ENCODE measurements at regions not wholly inside any gene's neighbourhood (a gene's known extent, or its start where the extent isn't known, plus 50 kb on each side); places are given as distances from the start of the nearest gene placed in this dataset.

- Histone ChIP-seq H2AK9ac (replicated peaks; ENCODE audit: low read depth, low read length, poor library complexity) (no peak overlapping the region), H3K14ac (replicated peaks; ENCODE audit: low read depth, low read length) (no peak overlapping the region), H3K4me1 (ENCODE audit: control insufficient read depth, insufficient read depth, low read length) (no peaks in the 10 kb centered on the region), H3K4ac (ENCODE audit: low read depth, low read length) (no peak overlapping the region), H2BK20ac (ENCODE audit: low read depth, low read length) (no peak overlapping the region), H3K23ac (ENCODE audit: low read depth, low read length) (no peak overlapping the region), H2BK15ac (ENCODE audit: low read depth, low read length) (no peak overlapping the region), H3K36me3 (ENCODE audit: control insufficient read depth, insufficient read depth, low read length) (no peaks in the 10 kb centered on the region), H2BK120ac (ENCODE audit: low read depth, low read length) (no peak overlapping the region), H3K4me3 (ENCODE audit: insufficient read depth, low read depth, low read length) (no peak overlapping the region), H3K9me1 (ENCODE audit: insufficient read depth, low read length) (no peaks in the 10 kb centered on the region), H2AFZ (replicated peaks; ENCODE audit: low read length, poor library complexity) (no peak overlapping the region), H3K18ac (ENCODE audit: low read depth, low read length) (no peak overlapping the region), H4K5ac (ENCODE audit: low read depth, low read length) (no peak overlapping the region), H3K27me3 (ENCODE audit: control insufficient read depth, insufficient read depth, low read length) (no peaks in the 10 kb centered on the region), H3K9me3 (ENCODE audit: control insufficient read depth, insufficient read depth, low read length) (no peaks in the 10 kb centered on the region), H3K27ac (ENCODE audit: insufficient read depth, low read length) (no peak overlapping the region), H2BK5ac (ENCODE audit: low read depth, low read length, poor library complexity, severe bottlenecking) (no peak overlapping the region), H4K20me1 (ENCODE audit: insufficient read depth, low read length) (no peaks in the 10 kb centered on the region), H4K91ac (ENCODE audit: insufficient read depth, low read depth, low read length) (no peak overlapping the region), H3K4me2 (ENCODE audit: low read depth, low read length) (no peak overlapping the region), H3K9ac (ENCODE audit: low read depth, low read length) (no peak overlapping the region), H3K56ac (ENCODE audit: extremely low read depth, insufficient read depth, low read length) (no peak overlapping the region), H2AK5ac (ENCODE audit: low read depth, low read length) (no peak overlapping the region), H4K8ac (ENCODE audit: low read depth in 2 of 2, low read length in 2 of 2) (no peak overlapping the region), H3K79me1 (ENCODE audit: low read depth in 1 of 2, low read length in 2 of 2) (no peaks in the 10 kb centered on the region)
- POLR2A ChIA-PET (ENCODE audit: unreplicated experiment), result no interaction called here
- intact Hi-C loops (cut with micrococcal nuclease), result no loop called here
- DNase-seq (no peak), ATAC-seq (ENCODE audit: low read depth) (no peak)
- no CpG with 5 or more reads among the region's 4 CpGs for WGBS, 2 experiments (ENCODE audit: extremely low coverage in 2 of 2, insufficient read length in 1 of 2)
- in situ Hi-C loops (cut with MboI; ENCODE audit: low sequenced_read_pairs), result no loop called here
- no TSS peak for BruUV-seq (replicated peaks)
- dilution Hi-C loops (cut with HindIII; ENCODE audit: low sequenced_read_pairs, unreplicated experiment), result no loop called here
- TF ChIP-seq POLR2A (IDR thresholded peaks at IDR 0.05; ENCODE audit: low read depth, low read length) (no peak), RFX5 (IDR thresholded peaks at IDR 0.05; ENCODE audit: low read depth, low read length) (no peak), MXI1 (IDR thresholded peaks at IDR 0.05; ENCODE audit: borderline replicate concordance, low read depth, low read length) (no peak), FOS (IDR thresholded peaks at IDR 0.05; ENCODE audit: low read depth, low read length) (no peak), SMC3 (IDR thresholded peaks at IDR 0.05; ENCODE audit: low read depth, low read length) (no peak), MAFK (IDR thresholded peaks at IDR 0.05; ENCODE audit: low read depth, low read length) (no peak), NFE2L2 (IDR thresholded peaks at IDR 0.05; ENCODE audit: low read depth, low read length) (no peak), RAD21 (IDR thresholded peaks at IDR 0.05; ENCODE audit: low read length) (no peak), CHD1 (IDR thresholded peaks at IDR 0.05; ENCODE audit: low read depth, low read length) (no peak), CEBPB (IDR thresholded peaks at IDR 0.05; ENCODE audit: low read depth, low read length) (no peak), MAZ (IDR thresholded peaks at IDR 0.05; ENCODE audit: borderline replicate concordance, low read depth, low read length) (no peak), BHLHE40 (IDR thresholded peaks at IDR 0.05; ENCODE audit: low read depth, low read length) (no peak), RCOR1 (IDR thresholded peaks at IDR 0.05; ENCODE audit: insufficient replicate concordance, low read length) (no peak)
- TF ChIP-seq, protein P1, sequence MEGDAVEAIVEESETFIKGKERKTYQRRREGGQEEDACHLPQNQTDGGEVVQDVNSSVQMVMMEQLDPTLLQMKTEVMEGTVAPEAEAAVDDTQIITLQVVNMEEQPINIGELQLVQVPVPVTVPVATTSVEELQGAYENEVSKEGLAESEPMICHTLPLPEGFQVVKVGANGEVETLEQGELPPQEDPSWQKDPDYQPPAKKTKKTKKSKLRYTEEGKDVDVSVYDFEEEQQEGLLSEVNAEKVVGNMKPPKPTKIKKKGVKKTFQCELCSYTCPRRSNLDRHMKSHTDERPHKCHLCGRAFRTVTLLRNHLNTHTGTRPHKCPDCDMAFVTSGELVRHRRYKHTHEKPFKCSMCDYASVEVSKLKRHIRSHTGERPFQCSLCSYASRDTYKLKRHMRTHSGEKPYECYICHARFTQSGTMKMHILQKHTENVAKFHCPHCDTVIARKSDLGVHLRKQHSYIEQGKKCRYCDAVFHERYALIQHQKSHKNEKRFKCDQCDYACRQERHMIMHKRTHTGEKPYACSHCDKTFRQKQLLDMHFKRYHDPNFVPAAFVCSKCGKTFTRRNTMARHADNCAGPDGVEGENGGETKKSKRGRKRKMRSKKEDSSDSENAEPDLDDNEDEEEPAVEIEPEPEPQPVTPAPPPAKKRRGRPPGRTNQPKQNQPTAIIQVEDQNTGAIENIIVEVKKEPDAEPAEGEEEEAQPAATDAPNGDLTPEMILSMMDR (conservative IDR thresholded peaks at IDR 0.05; ENCODE audit: low read depth, low read length), result no peak
- TF ChIP-seq, protein P2, sequence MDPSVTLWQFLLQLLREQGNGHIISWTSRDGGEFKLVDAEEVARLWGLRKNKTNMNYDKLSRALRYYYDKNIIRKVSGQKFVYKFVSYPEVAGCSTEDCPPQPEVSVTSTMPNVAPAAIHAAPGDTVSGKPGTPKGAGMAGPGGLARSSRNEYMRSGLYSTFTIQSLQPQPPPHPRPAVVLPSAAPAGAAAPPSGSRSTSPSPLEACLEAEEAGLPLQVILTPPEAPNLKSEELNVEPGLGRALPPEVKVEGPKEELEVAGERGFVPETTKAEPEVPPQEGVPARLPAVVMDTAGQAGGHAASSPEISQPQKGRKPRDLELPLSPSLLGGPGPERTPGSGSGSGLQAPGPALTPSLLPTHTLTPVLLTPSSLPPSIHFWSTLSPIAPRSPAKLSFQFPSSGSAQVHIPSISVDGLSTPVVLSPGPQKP (IDR thresholded peaks at IDR 0.05; ENCODE audit: borderline replicate concordance, low read depth, low read length), result no peak
- TF ChIP-seq, protein P3, sequence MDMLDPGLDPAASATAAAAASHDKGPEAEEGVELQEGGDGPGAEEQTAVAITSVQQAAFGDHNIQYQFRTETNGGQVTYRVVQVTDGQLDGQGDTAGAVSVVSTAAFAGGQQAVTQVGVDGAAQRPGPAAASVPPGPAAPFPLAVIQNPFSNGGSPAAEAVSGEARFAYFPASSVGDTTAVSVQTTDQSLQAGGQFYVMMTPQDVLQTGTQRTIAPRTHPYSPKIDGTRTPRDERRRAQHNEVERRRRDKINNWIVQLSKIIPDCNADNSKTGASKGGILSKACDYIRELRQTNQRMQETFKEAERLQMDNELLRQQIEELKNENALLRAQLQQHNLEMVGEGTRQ (IDR thresholded peaks at IDR 0.05; ENCODE audit: low read depth, low read length), result no peak
- CTCF ChIA-PET, result no interaction called here
These were observed 101.5 kb upstream of the MTPN start for GRCh38 chr7:136078630-136079029.
